CD4-positive, CD25-positive, alpha-beta regulatory T cell (primary cell): ENCODE measurements at regions not wholly inside any gene's neighbourhood (a gene's known extent, or its start where the extent isn't known, plus 50 kb on each side); places are given as distances from the start of the nearest gene placed in this dataset.

Experiments
- ATAC-seq, 2 donors: fragments of 150-1000 bp; cut with Tn5 transposase; one replicate each; pipeline ENCODE4 v1.10.0; 2021; ENCODE audit warnings: low read depth in 2 of 2, moderate number of reproducible peaks in 2 of 2, moderate library complexity in 1 of 2
- DNase-seq, 3 donors: peaks; one replicate each; pipeline versions ENCODE4 v3.0.0 to v3.0.0-alpha.2; 2012 to 2022; ENCODE audit warnings: mixed read lengths in 1 of 3
- H3K27ac ChIP-seq: one replicate; pipeline ENCODE4 v1.7.0; 2013; ENCODE audit warnings: mild to moderate bottlenecking, low read length; ENCODE audit not compliant: insufficient read depth, poor library complexity, severe bottlenecking
- H3K27me3 ChIP-seq: one replicate; pipeline ENCODE4 v1.7.0; 2013; ENCODE audit warnings: low read length; ENCODE audit not compliant: control insufficient read depth, insufficient read depth
- H3K36me3 ChIP-seq: one replicate; pipeline ENCODE4 v1.7.0; 2013; ENCODE audit warnings: mild to moderate bottlenecking, low read length, moderate library complexity; ENCODE audit not compliant: control insufficient read depth, insufficient read depth
- H3K4me1 ChIP-seq: 2 replicates; pipeline ENCODE4 v1.7.0; 2013; ENCODE audit warnings: mild to moderate bottlenecking, low read length; ENCODE audit not compliant: insufficient read depth, control insufficient read depth, poor library complexity, severe bottlenecking
- H3K4me3 ChIP-seq: one replicate; pipeline ENCODE4 v1.7.0; 2013; ENCODE audit warnings: low read depth, mild to moderate bottlenecking, low read length, moderate library complexity
- H3K9me3 ChIP-seq, 2 experiments: 1 replicate in 1 of 2; 2 replicates in 1 of 2; pipeline ENCODE4 v1.7.0; 2013; ENCODE audit warnings: low read length in 2 of 2, mild to moderate bottlenecking in 1 of 2, moderate library complexity in 1 of 2; ENCODE audit not compliant: control insufficient read depth in 2 of 2
- H3K27ac Mint-ChIP-seq, 3 donors: one replicate each; pipeline ENCODE4 v1.8.0; 2020 to 2022; ENCODE audit warnings: mild to moderate bottlenecking in 3 of 3, mixed read lengths in 3 of 3, moderate library complexity in 2 of 3
- H3K27me3 Mint-ChIP-seq: one replicate; pipeline ENCODE4 v1.8.0; 2022; ENCODE audit warnings: mild to moderate bottlenecking, mixed read lengths
- H3K36me3 Mint-ChIP-seq: one replicate; pipeline ENCODE4 v1.8.0; 2020; ENCODE audit warnings: mixed read lengths
- H3K4me1 Mint-ChIP-seq, 4 donors: one replicate each; pipeline ENCODE4 v1.8.0; 2020 to 2022; ENCODE audit warnings: mixed read lengths in 4 of 4, mild to moderate bottlenecking in 1 of 4
- H3K4me3 Mint-ChIP-seq, 4 donors: one replicate each; pipeline ENCODE4 v1.8.0; 2020 to 2022; ENCODE audit warnings: mild to moderate bottlenecking in 4 of 4, mixed read lengths in 4 of 4, moderate library complexity in 3 of 4
- H3K9me3 Mint-ChIP-seq, 7 donors: one replicate each; pipeline ENCODE4 v1.8.0; 2020 to 2022; ENCODE audit warnings: mixed read lengths in 7 of 7, mild to moderate bottlenecking in 3 of 7, moderate library complexity in 2 of 7

DNA sequence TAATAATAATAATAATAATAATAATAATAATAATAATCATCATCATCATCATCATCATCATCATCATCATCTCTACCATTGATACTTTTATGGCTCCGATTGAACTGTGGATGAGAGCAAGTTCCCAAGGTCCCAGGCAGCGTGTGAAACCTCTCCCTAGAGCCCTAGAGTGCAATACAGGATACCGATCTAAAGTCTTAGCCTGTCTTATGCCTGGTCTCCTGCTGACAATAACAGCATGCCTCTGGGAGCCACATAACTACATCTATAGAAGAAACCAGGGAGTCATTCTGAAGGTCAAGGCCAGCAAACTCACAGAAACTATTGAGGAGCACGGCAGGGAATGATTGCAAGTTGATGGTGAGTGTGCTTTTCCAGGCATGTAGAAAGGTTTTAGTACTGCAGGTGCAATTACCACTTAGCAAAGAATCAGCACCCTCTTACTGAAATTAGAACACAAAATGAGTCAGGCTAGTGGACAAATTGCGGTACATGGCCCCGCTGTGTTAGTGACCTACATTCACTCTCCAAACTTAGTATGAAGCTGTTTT, 457.2 kb upstream of the CDH20 start:
- Histone ChIP-seq H3K27ac (no peak overlapping the region), H3K9me3 (peaks cover 0 to 2% of the 10 kb centered on the region in 2 experiments), H3K4me1 (no peaks in the 10 kb centered on the region), H3K27me3 (no peaks in the 10 kb centered on the region), H3K36me3 (no peaks in the 10 kb centered on the region), H3K4me3 (no peak overlapping the region)
- H3K4me3 Mint-ChIP-seq: no peak overlapping the region
- no peak for DNase-seq
- no peaks in the 10 kb centered on the region for H3K36me3 Mint-ChIP-seq
- no peaks in the 10 kb centered on the region for H3K4me1 Mint-ChIP-seq
- H3K27me3 Mint-ChIP-seq: no peaks in the 10 kb centered on the region
- no peak for ATAC-seq
- H3K27ac Mint-ChIP-seq: no peak overlapping the region
- H3K9me3 Mint-ChIP-seq: peaks cover 1 to 22% (median 8%) of the 10 kb centered on the region in 7 donors

GRCh38 chr18:60880184-60880583, 453.0 kb upstream of the CDH20 start:
- no peaks in the 10 kb centered on the region for H3K27me3 Mint-ChIP-seq
- peaks cover 2 to 18% (median 4%) of the 10 kb centered on the region in 7 donors for H3K9me3 Mint-ChIP-seq
- no peaks in the 10 kb centered on the region for H3K4me1 ChIP-seq
- H3K36me3 ChIP-seq: no peaks in the 10 kb centered on the region
- H3K27ac ChIP-seq: no peak overlapping the region
- no peak for DNase-seq
- H3K4me1 Mint-ChIP-seq: no peaks in the 10 kb centered on the region
- no peak overlapping the region for H3K4me3 ChIP-seq
- H3K36me3 Mint-ChIP-seq: no peaks in the 10 kb centered on the region
- H3K27me3 ChIP-seq: no peaks in the 10 kb centered on the region
- H3K27ac Mint-ChIP-seq: no peak overlapping the region
- peaks cover 0 to 2% of the 10 kb centered on the region in 2 experiments for H3K9me3 ChIP-seq
- no peak for ATAC-seq
- H3K4me3 Mint-ChIP-seq: peak overlapping the region in 1 of 4 donors; percentile 57

DNA sequence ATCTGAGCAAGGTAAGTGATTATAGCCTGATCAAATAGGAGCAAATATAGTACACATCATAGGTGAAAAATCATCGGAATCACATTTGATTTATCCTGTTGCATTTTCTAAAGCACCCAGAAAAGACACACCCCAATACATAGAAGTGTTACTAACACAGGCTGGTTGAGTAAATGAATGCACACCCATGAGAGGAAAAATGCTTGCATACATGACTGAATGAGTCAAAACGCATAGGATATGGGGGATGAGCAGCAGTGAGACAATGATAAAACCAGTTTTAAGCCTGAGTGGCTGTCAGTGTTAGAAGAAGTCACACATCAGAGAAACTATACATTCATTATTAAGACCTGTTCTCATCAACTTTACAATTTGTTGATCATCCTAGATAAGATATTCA, 449.6 kb upstream of the CDH20 start:
- Histone ChIP-seq H3K27me3 (no peaks in the 10 kb centered on the region), H3K4me1 (no peaks in the 10 kb centered on the region), H3K9me3 (no peaks in the 10 kb centered on the region), H3K27ac (no peak overlapping the region), H3K36me3 (no peaks in the 10 kb centered on the region), H3K4me3 (no peak overlapping the region)
- no peak for ATAC-seq
- Mint-ChIP-seq H3K4me3 (no peak overlapping the region), H3K27ac (no peak overlapping the region), H3K4me1 (no peaks in the 10 kb centered on the region), H3K9me3 (peaks cover 0 to 17% (median 4%) of the 10 kb centered on the region in 7 donors), H3K27me3 (no peaks in the 10 kb centered on the region), H3K36me3 (no peaks in the 10 kb centered on the region)
- no peak for DNase-seq

- H3K27ac ChIP-seq: no peak overlapping the region
- ATAC-seq (no peak), DNase-seq (no peak)
- no peaks in the 10 kb centered on the region for H3K4me1 ChIP-seq
- Mint-ChIP-seq H3K27ac (no peak overlapping the region), H3K4me3 (no peak overlapping the region), H3K27me3 (no peaks in the 10 kb centered on the region), H3K36me3 (no peaks in the 10 kb centered on the region), H3K9me3 (peaks cover 0 to 10% (median 3%) of the 10 kb centered on the region in 7 donors), H3K4me1 (no peaks in the 10 kb centered on the region)
- no peaks in the 10 kb centered on the region for H3K36me3 ChIP-seq
- H3K4me3 ChIP-seq: no peak overlapping the region
- H3K9me3 ChIP-seq: no peaks in the 10 kb centered on the region
- no peaks in the 10 kb centered on the region for H3K27me3 ChIP-seq
These were observed 445.1 kb upstream of the CDH20 start for GRCh38 chr18:60888071-60888624.

DNA sequence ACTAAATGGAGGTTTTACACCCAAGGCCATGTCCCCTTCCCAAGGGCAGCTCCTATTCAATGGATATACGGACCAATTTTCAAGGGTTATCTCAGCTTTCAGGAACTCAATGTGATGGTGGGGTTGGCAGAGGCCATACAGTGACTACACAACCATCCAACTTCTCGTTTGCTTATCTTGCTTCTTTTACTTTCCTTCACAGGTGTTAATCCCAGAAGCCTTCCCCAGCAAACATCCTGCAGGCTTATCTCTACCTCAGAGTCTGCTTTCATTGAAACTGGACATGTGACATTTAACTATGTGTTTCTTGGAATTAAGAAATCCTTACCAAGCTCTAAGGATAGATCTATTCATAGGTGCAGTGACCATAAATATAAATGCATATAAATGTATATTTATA, 443.8 kb upstream of the CDH20 start:
- Mint-ChIP-seq H3K36me3 (no peaks in the 10 kb centered on the region), H3K27me3 (no peaks in the 10 kb centered on the region), H3K4me3 (no peak overlapping the region), H3K9me3 (peaks cover 0 to 8% (median 2%) of the 10 kb centered on the region in 7 donors), H3K27ac (no peak overlapping the region), H3K4me1 (no peaks in the 10 kb centered on the region)
- no peak for ATAC-seq
- H3K36me3 ChIP-seq: no peaks in the 10 kb centered on the region
- H3K27ac ChIP-seq: no peak overlapping the region
- H3K4me3 ChIP-seq: no peak overlapping the region
- no peaks in the 10 kb centered on the region for H3K9me3 ChIP-seq
- H3K27me3 ChIP-seq: no peaks in the 10 kb centered on the region
- no peak for DNase-seq
- no peaks in the 10 kb centered on the region for H3K4me1 ChIP-seq

DNA sequence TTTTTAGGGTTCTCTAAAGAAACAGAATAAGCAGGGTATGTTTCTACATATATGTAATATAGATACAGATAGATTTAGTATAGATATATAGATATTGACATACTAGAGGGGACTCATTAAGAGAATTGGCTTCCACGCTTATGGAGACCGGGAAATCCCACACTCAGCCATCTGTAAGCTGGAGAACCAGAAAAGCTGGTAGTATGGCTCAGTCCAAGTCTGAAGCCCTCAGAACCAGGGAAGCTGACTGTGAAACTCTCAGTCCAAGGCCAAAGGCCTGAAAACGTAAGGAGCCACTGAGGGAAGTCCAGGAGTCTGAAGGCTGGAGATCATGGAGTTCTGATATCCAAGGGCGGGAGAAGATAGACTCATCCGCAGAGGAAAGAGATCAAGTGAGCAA, 441.3 kb upstream of the CDH20 start:
- Histone ChIP-seq H3K27ac (no peak overlapping the region), H3K4me1 (no peaks in the 10 kb centered on the region), H3K36me3 (no peaks in the 10 kb centered on the region), H3K27me3 (no peaks in the 10 kb centered on the region), H3K4me3 (no peak overlapping the region), H3K9me3 (no peaks in the 10 kb centered on the region)
- Mint-ChIP-seq H3K4me1 (no peaks in the 10 kb centered on the region), H3K9me3 (peaks cover 0 to 7% (median 1%) of the 10 kb centered on the region in 7 donors), H3K36me3 (no peaks in the 10 kb centered on the region), H3K27ac (no peak overlapping the region), H3K4me3 (no peak overlapping the region), H3K27me3 (no peaks in the 10 kb centered on the region)
- no peak for ATAC-seq
- no peak for DNase-seq

DNA sequence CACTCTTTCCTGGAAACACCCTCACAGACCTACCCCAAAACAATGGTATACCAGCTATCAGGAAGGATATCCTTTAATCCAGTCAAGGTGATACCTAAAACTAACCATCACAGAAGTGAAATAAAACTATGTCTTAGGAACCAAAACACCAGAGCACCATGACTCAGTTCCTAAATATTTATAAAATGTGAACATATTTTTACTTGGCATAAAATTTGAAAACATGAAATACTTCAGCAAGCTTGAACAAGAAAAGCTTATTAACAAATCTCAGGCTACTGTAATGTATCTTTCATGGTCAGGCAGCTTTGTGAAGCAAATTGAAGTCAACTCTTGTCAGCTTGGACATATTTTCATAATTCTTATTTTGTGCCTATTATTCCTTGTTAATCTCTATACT, 440.8 kb upstream of the CDH20 start:
- DNase-seq: no peak
- Histone ChIP-seq H3K27ac (no peak overlapping the region), H3K36me3 (no peaks in the 10 kb centered on the region), H3K27me3 (no peaks in the 10 kb centered on the region), H3K4me3 (no peak overlapping the region), H3K4me1 (no peaks in the 10 kb centered on the region), H3K9me3 (no peaks in the 10 kb centered on the region)
- no peak for ATAC-seq
- Mint-ChIP-seq H3K27me3 (no peaks in the 10 kb centered on the region), H3K4me1 (no peaks in the 10 kb centered on the region), H3K4me3 (no peak overlapping the region), H3K9me3 (peaks cover 0 to 6% (median 1%) of the 10 kb centered on the region in 7 donors), H3K36me3 (no peaks in the 10 kb centered on the region), H3K27ac (no peak overlapping the region)

GRCh38 chr18:60892855-60893254, 440.4 kb upstream of the CDH20 start:
- Mint-ChIP-seq H3K27ac (no peak overlapping the region), H3K4me3 (no peak overlapping the region), H3K27me3 (no peaks in the 10 kb centered on the region), H3K36me3 (no peaks in the 10 kb centered on the region), H3K9me3 (peaks cover 0 to 4% (median 1%) of the 10 kb centered on the region in 7 donors), H3K4me1 (no peaks in the 10 kb centered on the region)
- no peak for DNase-seq
- H3K9me3 ChIP-seq: no peaks in the 10 kb centered on the region
- no peaks in the 10 kb centered on the region for H3K36me3 ChIP-seq
- H3K4me1 ChIP-seq: no peaks in the 10 kb centered on the region
- no peaks in the 10 kb centered on the region for H3K27me3 ChIP-seq
- no peak overlapping the region for H3K4me3 ChIP-seq
- no peak for ATAC-seq
- no peak overlapping the region for H3K27ac ChIP-seq
